HG03575 (cell line): ENCODE measurements at regions not wholly inside any gene's neighbourhood (a gene's known extent, or its start where the extent isn't known, plus 50 kb on each side); places are given as distances from the start of the nearest gene placed in this dataset.

Source experiments
- ATAC-seq: cut with Tn5 transposase; IDR thresholded peaks from one replicate; pipeline ENCODE4 v1.9.1; 2021; ENCODE audit not compliant: unreplicated experiment, insufficient number of reproducible peaks, low FRiP score; ENCODE audit errors: extremely low read depth

DNA sequence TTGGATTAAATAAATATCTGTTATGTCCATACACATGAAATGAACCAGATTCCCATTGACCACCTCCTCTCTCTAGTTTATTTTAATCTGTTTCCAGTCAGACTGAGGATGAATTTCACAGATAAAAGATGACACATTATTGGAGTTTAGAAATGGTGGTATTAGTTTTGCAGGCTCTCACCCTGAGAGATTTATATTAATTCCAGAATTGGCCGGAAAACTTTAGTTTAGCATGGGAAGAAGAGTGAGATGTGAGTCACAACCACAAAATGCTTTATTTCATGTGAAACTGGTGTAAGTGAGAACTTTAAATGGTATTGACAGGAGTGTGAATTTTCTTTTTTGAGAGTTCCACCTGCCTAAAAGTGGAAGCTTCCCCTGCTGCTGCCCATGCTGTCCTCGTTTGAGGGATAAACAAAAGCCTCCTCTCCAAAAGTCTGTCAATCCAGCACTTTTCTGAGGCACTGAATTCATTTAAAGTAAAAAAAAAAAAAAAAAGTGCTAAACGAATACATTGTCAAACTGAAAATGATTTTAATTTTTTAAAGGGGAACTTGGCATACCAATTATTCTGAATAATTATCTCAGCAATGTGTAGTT is 65.1 kb upstream of the EPHA3 start:
- no peak for ATAC-seq

DNA sequence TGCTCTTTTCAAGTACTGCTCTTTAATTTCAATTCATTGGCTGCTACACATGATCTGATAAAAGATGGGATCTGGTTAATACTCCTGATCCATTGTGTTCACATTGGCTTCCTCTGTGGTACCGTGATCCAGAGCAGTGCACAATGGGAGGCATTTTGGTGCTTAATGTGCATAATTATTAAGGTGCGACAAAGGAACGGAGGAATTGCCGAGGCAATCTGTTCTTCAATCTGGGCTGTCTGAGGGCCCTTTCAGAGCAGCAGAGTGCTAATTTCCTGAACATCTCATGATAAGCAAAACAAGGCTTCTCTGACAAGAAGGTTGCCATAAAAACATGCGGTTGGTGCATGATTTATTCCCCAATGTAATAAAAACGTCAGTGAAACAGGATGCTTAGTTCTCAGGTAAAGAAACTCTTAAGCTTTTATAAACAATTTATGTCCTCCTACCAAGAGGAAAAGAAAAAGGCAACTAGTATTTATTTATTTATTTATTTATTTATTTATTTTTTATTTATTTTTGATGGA is 64.0 kb upstream of the EPHA3 start:
- ATAC-seq = no peak

DNA sequence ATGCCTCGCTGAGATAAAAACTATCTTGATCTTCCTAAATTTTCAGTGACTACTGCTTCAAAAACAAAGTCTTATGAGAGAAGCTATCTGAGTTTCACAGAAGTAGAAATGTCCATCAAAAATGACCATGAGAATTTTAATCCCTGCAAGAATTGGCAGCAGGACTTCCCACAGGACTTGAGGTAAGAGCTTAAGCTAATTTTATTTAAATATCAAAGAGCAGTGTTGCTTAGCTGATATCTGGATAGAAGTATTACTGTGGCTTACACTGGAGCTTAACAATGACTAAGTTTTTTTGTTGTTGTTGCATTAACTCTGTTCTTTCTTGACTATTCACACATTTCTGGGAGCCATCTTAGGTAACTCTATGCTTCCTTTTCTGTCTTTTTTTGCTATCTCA is 60.8 kb upstream of the EPHA3 start:
- ATAC-seq = no peak

DNA sequence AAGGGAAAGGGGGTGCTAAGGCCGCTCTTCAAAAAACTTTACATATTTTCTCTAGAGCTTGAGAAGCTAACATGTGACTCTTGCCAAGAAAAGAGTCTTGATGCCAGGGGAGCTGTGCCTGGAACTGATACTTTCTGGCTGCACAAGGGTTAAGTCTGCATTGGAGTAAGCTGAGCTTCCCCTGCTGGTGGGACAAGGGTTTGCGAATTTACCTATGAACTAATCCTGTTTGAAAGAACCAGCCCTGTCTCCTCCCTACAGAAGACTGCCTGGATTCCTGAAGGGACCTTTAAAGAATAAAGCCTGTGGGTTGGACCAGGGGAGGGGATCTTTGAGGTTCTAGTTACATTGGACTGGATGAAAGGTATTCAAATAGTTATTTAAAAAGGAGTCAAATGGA is 58.3 kb upstream of the EPHA3 start:
- no peak for ATAC-seq

DNA sequence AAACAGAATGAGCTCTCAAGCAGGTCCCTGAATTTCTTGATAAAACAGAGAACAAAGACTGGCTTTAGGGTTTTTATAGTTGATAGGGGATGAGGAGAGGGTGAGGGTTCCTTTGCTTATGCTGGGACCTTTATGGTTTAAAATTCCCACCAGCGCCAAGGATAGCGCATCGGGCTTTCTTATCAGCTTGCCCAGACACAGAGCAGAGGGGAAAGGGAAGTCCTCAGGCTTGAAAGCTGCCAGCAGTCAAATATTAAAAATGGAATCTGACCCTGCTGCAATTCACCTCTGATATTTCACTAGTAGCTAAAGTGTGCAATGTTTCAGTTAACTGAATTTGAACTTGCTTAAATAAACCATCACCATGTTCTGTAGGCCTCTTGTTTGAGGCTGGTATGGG is 55.0 kb upstream of the EPHA3 start:
- no peak for ATAC-seq

DNA sequence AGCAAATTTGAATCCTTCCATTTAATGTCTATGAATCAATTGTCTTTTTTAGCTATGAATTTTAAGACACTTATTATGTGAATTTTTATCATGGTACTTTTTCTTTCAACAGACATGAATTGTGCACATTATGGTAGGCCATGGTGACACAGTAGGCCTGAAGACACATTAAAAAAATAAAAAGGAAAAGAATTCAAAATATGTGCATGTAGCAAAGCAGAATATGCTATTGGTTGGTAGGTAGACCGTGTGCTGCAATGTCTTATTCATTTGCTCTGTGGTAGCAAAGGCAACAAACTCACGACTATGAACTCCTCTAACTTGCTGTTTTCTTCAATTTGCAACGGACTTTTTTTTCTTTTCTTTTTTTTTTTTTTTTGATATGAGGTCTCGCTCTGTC is 50.0 kb upstream of the EPHA3 start:
- no peak for ATAC-seq
